SK-N-SH (cell line): ENCODE measurements at regions not wholly inside any gene's neighbourhood (a gene's known extent, or its start where the extent isn't known, plus 50 kb on each side); places are given as distances from the start of the nearest gene placed in this dataset.
A peak's percentile ranks its signal among the peaks of the same experiment; 100 is the strongest.

Experiments used
- CTCF ChIA-PET: fragments of 300-600, 350-600 bp; formaldehyde crosslinking; extraction: SDS; loops from one replicate; lab custom pipeline; 2021; lab: Yijun Ruan, JAX
- POLR2A ChIA-PET: fragments of 350-600 bp; sonication (Branson Sonifier 250); formaldehyde crosslinking; extraction: SDS; loops from one replicate; lab custom pipeline; 2020; ENCODE audit warnings: antibody characterized with exemption, inconsistent platforms; lab: Yijun Ruan, JAX
- DNase-seq: peaks from one replicate; pipeline ENCODE4 v3.0.0; 2012
- H2AFZ ChIP-seq: fragments of 200-600 bp; sonication (generic); 2 replicates; pipeline ENCODE4 v1.8.1; 2016; ENCODE audit warnings: antibody characterized with exemption, mild to moderate bottlenecking, low read depth
- H3F3A ChIP-seq: fragments of 200-600 bp; sonication (generic); replicated peaks from 2 replicates; pipeline ENCODE3; 2016; ENCODE audit warnings: antibody characterized with exemption, mild to moderate bottlenecking; ENCODE audit not compliant: insufficient read depth
- H3K27ac ChIP-seq, 2 experiments: fragments of 200-500 bp in 1 of 2; fragments of 200-600 bp in 1 of 2; sonication (Bioruptor generic) in 1 of 2; sonication (generic), shearing (Covaris generic) in 1 of 2; 2 replicates each; pipeline versions ENCODE4 v1.5.1 to v1.6.1; 2014 to 2016; ENCODE audit warnings: low read depth in 2 of 2, inconsistent platforms in 1 of 2, low read length in 1 of 2, mild to moderate bottlenecking in 1 of 2, mixed read lengths in 1 of 2
- H3K27me3 ChIP-seq: fragments of 200-600 bp; sonication (generic), shearing (Covaris generic); 2 replicates; pipeline ENCODE4 v1.6.1; 2016; ENCODE audit warnings: mixed run types; ENCODE audit not compliant: insufficient read depth
- H3K36me3 ChIP-seq, 2 experiments: fragments of 200-500 bp in 1 of 2; fragments of 200-600 bp in 1 of 2; sonication (Bioruptor generic) in 1 of 2; sonication (generic) in 1 of 2; replicated peaks in 1 of 2; 2 replicates each; pipeline versions ENCODE3 to v1.5.1; 2014 to 2016; ENCODE audit warnings: low read length in 1 of 2, mild to moderate bottlenecking in 1 of 2; ENCODE audit not compliant: insufficient read depth in 2 of 2, control insufficient read depth in 1 of 2
- H3K4me1 ChIP-seq, 2 experiments: fragments of 200-500 bp in 1 of 2; fragments of 200-600 bp in 1 of 2; sonication (Bioruptor generic) in 1 of 2; sonication (generic), shearing (Covaris generic) in 1 of 2; 2 replicates each; pipeline versions ENCODE4 v1.5.1 to v1.6.1; 2014 to 2016; ENCODE audit warnings: low read depth in 1 of 2, low read length in 1 of 2, mixed run types in 1 of 2; ENCODE audit not compliant: insufficient read depth in 2 of 2, control insufficient read depth in 1 of 2
- H3K4me2 ChIP-seq: fragments of 200-600 bp; sonication (generic), shearing (Covaris generic); 2 replicates; pipeline ENCODE4 v1.6.1; 2017; ENCODE audit warnings: mixed run types
- H3K4me3 ChIP-seq, 2 experiments: fragments of 200-500 bp in 1 of 2; fragments of 200-600 bp in 1 of 2; sonication (Bioruptor generic) in 1 of 2; sonication (generic), shearing (Covaris generic) in 1 of 2; 2 replicates each; pipeline versions ENCODE4 v1.5.1 to v1.8.1; 2014 to 2016; ENCODE audit warnings: low read depth in 2 of 2, inconsistent platforms in 1 of 2, low read length in 1 of 2, mild to moderate bottlenecking in 1 of 2, mixed read lengths in 1 of 2, moderate library complexity in 1 of 2
- H3K79me2 ChIP-seq: fragments of 200-600 bp; sonication (generic); 2 replicates; pipeline ENCODE4 v1.8.1; 2017; ENCODE audit warnings: mild to moderate bottlenecking; ENCODE audit not compliant: insufficient read depth
- H3K9ac ChIP-seq: fragments of 200-600 bp; sonication (generic); 2 replicates; pipeline ENCODE4 v1.6.1; 2017; ENCODE audit warnings: mixed run types
- H3K9me2 ChIP-seq: fragments of 200-600 bp; sonication (generic); 2 replicates; pipeline ENCODE4 v1.6.1; 2017; ENCODE audit warnings: mixed run types
- H3K9me3 ChIP-seq: fragments of 200-600 bp; sonication (generic); 2 replicates; pipeline ENCODE4 v1.6.1; 2017; ENCODE audit warnings: mixed run types, mild to moderate bottlenecking, moderate library complexity
- H4K20me1 ChIP-seq: fragments of 200-600 bp; sonication (generic); 2 replicates; pipeline ENCODE4 v1.6.1; 2017; ENCODE audit warnings: mild to moderate bottlenecking, mixed run types; ENCODE audit not compliant: insufficient read depth
- CHD2 ChIP-seq: fragments of 150-350 bp; IDR thresholded peaks from 2 replicates; pipeline ENCODE4 v1.6.1; 2018; ENCODE audit warnings: low read length; ENCODE audit not compliant: partially characterized antibody
- EP300 ChIP-seq, 2 experiments: IDR thresholded peaks; 2 replicates each; pipeline versions ENCODE4 v1.4.0 to v1.6.1; 2012; ENCODE audit warnings: borderline replicate concordance in 1 of 2, low read depth in 1 of 2, low read length in 1 of 2
- FOSL2 ChIP-seq: IDR thresholded peaks from 2 replicates; pipeline ENCODE4 v1.4.0; 2012; ENCODE audit warnings: low read depth, mild to moderate bottlenecking, moderate library complexity, borderline replicate concordance
- FOXM1 ChIP-seq: IDR thresholded peaks from 2 replicates; pipeline ENCODE4 v1.4.0; 2012; ENCODE audit warnings: low read depth, mild to moderate bottlenecking
- GABPA ChIP-seq: IDR thresholded peaks from 2 replicates; pipeline ENCODE4 v1.4.0; 2012; ENCODE audit warnings: low read depth, mild to moderate bottlenecking
- JUND ChIP-seq: IDR thresholded peaks from 2 replicates; pipeline ENCODE4 v1.4.0; 2012
- MXI1 ChIP-seq: IDR thresholded peaks from 2 replicates; pipeline ENCODE4 v1.6.1; 2012; ENCODE audit warnings: mild to moderate bottlenecking, low read depth, low read length, improper control_type of control experiment
- NRF1 ChIP-seq: IDR thresholded peaks from 2 replicates; pipeline ENCODE4 v1.6.1; 2012; ENCODE audit warnings: low read depth, mild to moderate bottlenecking, low read length
- RCOR1 ChIP-seq: fragments of 150-350 bp; IDR thresholded peaks from 2 replicates; pipeline ENCODE4 v1.6.1; 2017; ENCODE audit warnings: antibody characterized with exemption, low read length
- SIN3A ChIP-seq: IDR thresholded peaks from 2 replicates; pipeline ENCODE4 v1.6.1; 2012; ENCODE audit warnings: low read depth, mild to moderate bottlenecking, low read length, moderate library complexity, borderline replicate concordance
- SMC3 ChIP-seq: IDR thresholded peaks from 2 replicates; pipeline ENCODE4 v1.6.1; 2012; ENCODE audit warnings: low read depth, low read length, improper control_type of control experiment
- WGBS: methylation state at CpG from one replicate; pipeline ENCODE4 v1.1.6; 2017; ENCODE audit warnings: low lambda C conversion rate; 5-methylcytosine and 5-hydroxymethylcytosine counted together
- TF ChIP-seq, protein P1 (sequence below): IDR thresholded peaks from 2 replicates; pipeline ENCODE4 v1.4.0; 2012; ENCODE audit warnings: low read depth, borderline replicate concordance
- TF ChIP-seq, protein P2 (sequence below): IDR thresholded peaks from 2 replicates; pipeline ENCODE4 v1.4.0; 2012; ENCODE audit warnings: low read depth, borderline replicate concordance
- TF ChIP-seq, protein P3 (sequence below): fragments of 150-350 bp; IDR thresholded peaks from 2 replicates; pipeline ENCODE4 v1.6.1; 2016; ENCODE audit warnings: mild to moderate bottlenecking, low read depth, low read length

DNA sequence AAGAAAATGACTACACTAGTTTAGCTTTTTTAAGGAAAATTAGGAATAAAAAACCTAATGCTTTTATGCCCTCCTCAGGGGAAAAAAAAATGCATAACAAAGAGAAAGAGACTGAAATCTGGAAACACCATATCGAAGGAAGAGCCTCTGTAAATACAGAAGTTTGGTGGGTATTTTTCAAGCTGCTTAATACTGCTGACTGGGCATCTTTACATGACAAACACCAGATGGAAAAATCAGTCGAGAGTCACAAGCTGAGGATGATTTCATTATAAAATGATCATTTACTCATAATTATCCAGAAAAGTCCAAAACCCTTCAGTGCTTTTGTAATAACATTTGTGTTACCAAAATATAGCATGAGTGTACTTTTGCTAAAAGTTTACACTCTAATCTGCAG lies 1600.7 kb upstream of the ACVR2A start:
- Histone ChIP-seq H3K36me3 (no peaks in the 10 kb centered on the region), H2AFZ (peak overlapping the region; percentile 54; the same call in 1 of the 2 replicates), H3K9me2 (no peaks in the 10 kb centered on the region), H3F3A (peaks cover 19% of the 10 kb centered on the region), H3K9ac (no peak overlapping the region), H3K4me1 (peaks cover 0 to 33% of the 10 kb centered on the region in 2 experiments; a peak in 3 of 4 replicates), H3K9me3 (no peaks in the 10 kb centered on the region), H3K4me2 (0 out of 2 replicates have a peak overlapping the region, but pooled peaks have one; percentile 2), H3K79me2 (no peaks in the 10 kb centered on the region), H3K4me3 (no peak overlapping the region), H4K20me1 (no peaks in the 10 kb centered on the region), H3K27me3 (no peaks in the 10 kb centered on the region), H3K27ac (no peak overlapping the region)
- CTCF ChIA-PET, result no interaction called here
- POLR2A ChIA-PET, result no interaction called here
- no peak for DNase-seq
- WGBS, result 41% methylated on average over 2 of the region's 2 CpGs
- no peak for TF ChIP-seq SIN3A

DNA sequence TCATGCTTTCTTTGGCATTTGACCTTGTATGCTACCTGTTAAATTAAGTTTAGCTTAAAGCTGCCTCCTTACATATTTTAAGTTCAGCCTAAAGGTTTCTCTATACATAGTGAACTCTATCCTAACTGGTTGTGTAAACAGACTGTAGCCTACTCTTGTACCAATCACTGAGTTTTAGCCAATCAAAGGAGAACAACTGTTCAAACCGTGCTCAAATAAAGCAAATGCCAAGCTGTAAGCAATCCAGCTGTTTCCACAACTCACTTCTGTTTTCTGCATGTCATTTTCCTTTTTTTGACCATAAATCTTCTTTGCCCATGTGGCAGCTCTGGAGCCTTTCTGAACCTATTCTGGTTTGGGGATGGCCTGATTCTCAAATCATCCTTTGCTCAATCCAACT lies 1603.8 kb upstream of the ACVR2A start:
- POLR2A ChIA-PET, result no interaction called here
- Histone ChIP-seq H3K9me3 (no peaks in the 10 kb centered on the region), H3K4me2 (no peak overlapping the region), H3K79me2 (no peaks in the 10 kb centered on the region), H2AFZ (no peak overlapping the region), H3F3A (peaks cover 38% of the 10 kb centered on the region), H3K9me2 (no peaks in the 10 kb centered on the region), H4K20me1 (no peaks in the 10 kb centered on the region), H3K36me3 (no peaks in the 10 kb centered on the region), H3K27ac (no peak overlapping the region; a peak in 1 of 4 replicates), H3K9ac (no peak overlapping the region), H3K4me1 (peaks cover 5 to 40% of the 10 kb centered on the region in 2 experiments), H3K4me3 (no peak overlapping the region), H3K27me3 (no peaks in the 10 kb centered on the region)
- TF ChIP-seq JUND, result no peak
- TF ChIP-seq GABPA, result no peak
- no peak for TF ChIP-seq CHD2
- no peak for TF ChIP-seq MXI1
- no peak for TF ChIP-seq NRF1
- TF ChIP-seq RCOR1, result no peak
- no peak for TF ChIP-seq FOSL2
- no peak for TF ChIP-seq SIN3A
- TF ChIP-seq, protein P1, sequence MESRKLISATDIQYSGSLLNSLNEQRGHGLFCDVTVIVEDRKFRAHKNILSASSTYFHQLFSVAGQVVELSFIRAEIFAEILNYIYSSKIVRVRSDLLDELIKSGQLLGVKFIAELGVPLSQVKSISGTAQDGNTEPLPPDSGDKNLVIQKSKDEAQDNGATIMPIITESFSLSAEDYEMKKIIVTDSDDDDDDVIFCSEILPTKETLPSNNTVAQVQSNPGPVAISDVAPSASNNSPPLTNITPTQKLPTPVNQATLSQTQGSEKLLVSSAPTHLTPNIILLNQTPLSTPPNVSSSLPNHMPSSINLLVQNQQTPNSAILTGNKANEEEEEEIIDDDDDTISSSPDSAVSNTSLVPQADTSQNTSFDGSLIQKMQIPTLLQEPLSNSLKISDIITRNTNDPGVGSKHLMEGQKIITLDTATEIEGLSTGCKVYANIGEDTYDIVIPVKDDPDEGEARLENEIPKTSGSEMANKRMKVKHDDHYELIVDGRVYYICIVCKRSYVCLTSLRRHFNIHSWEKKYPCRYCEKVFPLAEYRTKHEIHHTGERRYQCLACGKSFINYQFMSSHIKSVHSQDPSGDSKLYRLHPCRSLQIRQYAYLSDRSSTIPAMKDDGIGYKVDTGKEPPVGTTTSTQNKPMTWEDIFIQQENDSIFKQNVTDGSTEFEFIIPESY, result no peak
- no peak for TF ChIP-seq FOXM1
- TF ChIP-seq EP300 (IDR thresholded peaks at IDR 0.05; ENCODE audit: borderline replicate concordance in 1 of 2, low read depth in 1 of 2, low read length in 1 of 2), result no peak
- TF ChIP-seq, protein P2, sequence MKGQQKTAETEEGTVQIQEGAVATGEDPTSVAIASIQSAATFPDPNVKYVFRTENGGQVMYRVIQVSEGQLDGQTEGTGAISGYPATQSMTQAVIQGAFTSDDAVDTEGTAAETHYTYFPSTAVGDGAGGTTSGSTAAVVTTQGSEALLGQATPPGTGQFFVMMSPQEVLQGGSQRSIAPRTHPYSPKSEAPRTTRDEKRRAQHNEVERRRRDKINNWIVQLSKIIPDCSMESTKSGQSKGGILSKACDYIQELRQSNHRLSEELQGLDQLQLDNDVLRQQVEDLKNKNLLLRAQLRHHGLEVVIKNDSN, result no peak
- TF ChIP-seq SMC3, result no peak
- TF ChIP-seq, protein P3, sequence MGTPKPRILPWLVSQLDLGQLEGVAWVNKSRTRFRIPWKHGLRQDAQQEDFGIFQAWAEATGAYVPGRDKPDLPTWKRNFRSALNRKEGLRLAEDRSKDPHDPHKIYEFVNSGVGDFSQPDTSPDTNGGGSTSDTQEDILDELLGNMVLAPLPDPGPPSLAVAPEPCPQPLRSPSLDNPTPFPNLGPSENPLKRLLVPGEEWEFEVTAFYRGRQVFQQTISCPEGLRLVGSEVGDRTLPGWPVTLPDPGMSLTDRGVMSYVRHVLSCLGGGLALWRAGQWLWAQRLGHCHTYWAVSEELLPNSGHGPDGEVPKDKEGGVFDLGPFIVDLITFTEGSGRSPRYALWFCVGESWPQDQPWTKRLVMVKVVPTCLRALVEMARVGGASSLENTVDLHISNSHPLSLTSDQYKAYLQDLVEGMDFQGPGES, result no peak
- CTCF ChIA-PET, result interaction anchor here (0.7 kb wide), 1 partner anchor 471 kb away, joined by 4 read pairs; no protein-coding TSS in a partner anchor
- WGBS, result 50% methylated on average over 1 of the region's 1 CpG
- DNase-seq, result no peak
